GM23338 (cell line): ENCODE measurements at regions not wholly inside any gene's neighbourhood (a gene's known extent, or its start where the extent isn't known, plus 50 kb on each side); places are given as distances from the start of the nearest gene placed in this dataset.

Experiments used
- CREB1 ChIP-seq: fragments of 250-450 bp; sonication (Bioruptor Pico); IDR thresholded peaks from 2 replicates; pipeline ENCODE4 v1.5.0; 2020; ENCODE audit warnings: low read depth, mild to moderate bottlenecking, moderate library complexity
- CTCF ChIP-seq, 2 experiments: fragments of 200-600 bp in 1 of 2; sonication (generic) in 1 of 2; conservative IDR thresholded peaks; 2 replicates each; pipeline versions ENCODE4 v1.5.1 to v1.6.1; 2016 to 2017; ENCODE audit warnings: antibody characterized with exemption in 2 of 2, low read depth in 2 of 2, mild to moderate bottlenecking in 2 of 2, moderate library complexity in 1 of 2
- ETS1 ChIP-seq: IDR thresholded peaks from 2 replicates; pipeline ENCODE4 v1.6.1; 2016; ENCODE audit warnings: antibody characterized with exemption
- EZH2 ChIP-seq: fragments of 200-600 bp; sonication (generic); IDR thresholded peaks from one replicate; pipeline ENCODE4 v1.8.0; 2017; ENCODE audit warnings: antibody characterized with exemption, mild to moderate bottlenecking, low read depth; ENCODE audit not compliant: unreplicated experiment
- EZH2phosphoT487 ChIP-seq: fragments of 200-600 bp; sonication (generic); IDR thresholded peaks from one replicate; pipeline ENCODE4 v1.8.1; 2018; ENCODE audit warnings: antibody characterized with exemption; ENCODE audit not compliant: unreplicated experiment
- JUNB ChIP-seq: IDR thresholded peaks from one replicate; pipeline ENCODE4 v1.6.1; 2016; ENCODE audit warnings: antibody characterized with exemption; ENCODE audit not compliant: unreplicated experiment
- POLR2AphosphoS5 ChIP-seq: IDR thresholded peaks from 2 replicates; pipeline ENCODE4 v1.6.1; 2016; ENCODE audit warnings: antibody characterized with exemption, low read depth
- ZNF331 ChIP-seq: fragments of 250-450 bp; sonication (Bioruptor Pico); IDR thresholded peaks from 2 replicates; pipeline ENCODE4 v1.5.0; 2020; ENCODE audit warnings: low read depth, mild to moderate bottlenecking, moderate library complexity
- TF ChIP-seq, protein P1 (sequence below): IDR thresholded peaks from one replicate; pipeline ENCODE4 v1.6.1; 2018; ENCODE audit warnings: antibody characterized with exemption; ENCODE audit not compliant: unreplicated experiment

DNA sequence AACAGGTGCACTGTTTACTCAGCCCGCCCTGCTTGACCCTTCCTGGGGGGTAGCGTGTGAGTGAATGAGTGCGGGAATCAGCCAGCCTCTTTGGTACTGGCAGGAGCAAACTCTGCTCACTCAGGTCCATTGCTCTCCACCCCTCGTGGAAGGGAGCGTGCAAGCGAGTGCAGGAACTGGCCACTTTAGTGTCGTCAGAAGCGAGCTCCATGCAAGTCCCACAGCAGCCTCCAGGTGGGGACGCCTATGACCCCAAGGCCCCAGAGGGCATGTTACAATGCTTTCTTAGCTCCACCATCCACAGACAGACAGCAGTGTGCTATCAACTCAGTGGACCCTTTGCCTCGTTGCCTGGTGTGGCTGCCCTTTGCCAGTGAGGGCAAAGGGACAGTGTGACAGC is 1025.1 kb upstream of the CDH8 start:
- TF ChIP-seq CTCF (conservative IDR thresholded peaks at IDR 0.05; ENCODE audit: low read depth in 2 of 2) (peak; percentile 21 to 35; a peak in 3 of 4 replicates), POLR2AphosphoS5 (no peak), EZH2 (no peak), ETS1 (no peak), EZH2phosphoT487 (no peak), ZNF331 (CRISPR knock-in tag) (no peak), CREB1 (CRISPR knock-in tag) (no peak), JUNB (no peak)
- TF ChIP-seq, protein P1, sequence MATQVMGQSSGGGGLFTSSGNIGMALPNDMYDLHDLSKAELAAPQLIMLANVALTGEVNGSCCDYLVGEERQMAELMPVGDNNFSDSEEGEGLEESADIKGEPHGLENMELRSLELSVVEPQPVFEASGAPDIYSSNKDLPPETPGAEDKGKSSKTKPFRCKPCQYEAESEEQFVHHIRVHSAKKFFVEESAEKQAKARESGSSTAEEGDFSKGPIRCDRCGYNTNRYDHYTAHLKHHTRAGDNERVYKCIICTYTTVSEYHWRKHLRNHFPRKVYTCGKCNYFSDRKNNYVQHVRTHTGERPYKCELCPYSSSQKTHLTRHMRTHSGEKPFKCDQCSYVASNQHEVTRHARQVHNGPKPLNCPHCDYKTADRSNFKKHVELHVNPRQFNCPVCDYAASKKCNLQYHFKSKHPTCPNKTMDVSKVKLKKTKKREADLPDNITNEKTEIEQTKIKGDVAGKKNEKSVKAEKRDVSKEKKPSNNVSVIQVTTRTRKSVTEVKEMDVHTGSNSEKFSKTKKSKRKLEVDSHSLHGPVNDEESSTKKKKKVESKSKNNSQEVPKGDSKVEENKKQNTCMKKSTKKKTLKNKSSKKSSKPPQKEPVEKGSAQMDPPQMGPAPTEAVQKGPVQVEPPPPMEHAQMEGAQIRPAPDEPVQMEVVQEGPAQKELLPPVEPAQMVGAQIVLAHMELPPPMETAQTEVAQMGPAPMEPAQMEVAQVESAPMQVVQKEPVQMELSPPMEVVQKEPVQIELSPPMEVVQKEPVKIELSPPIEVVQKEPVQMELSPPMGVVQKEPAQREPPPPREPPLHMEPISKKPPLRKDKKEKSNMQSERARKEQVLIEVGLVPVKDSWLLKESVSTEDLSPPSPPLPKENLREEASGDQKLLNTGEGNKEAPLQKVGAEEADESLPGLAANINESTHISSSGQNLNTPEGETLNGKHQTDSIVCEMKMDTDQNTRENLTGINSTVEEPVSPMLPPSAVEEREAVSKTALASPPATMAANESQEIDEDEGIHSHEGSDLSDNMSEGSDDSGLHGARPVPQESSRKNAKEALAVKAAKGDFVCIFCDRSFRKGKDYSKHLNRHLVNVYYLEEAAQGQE, result no peak
